Umbilical cord (tissue), 1 donor: ENCODE measurements at regions not wholly inside any gene's neighbourhood (a gene's known extent, or its start where the extent isn't known, plus 50 kb on each side); places are given as distances from the start of the nearest gene placed in this dataset.

ENCODE experiments used
- DNase-seq: peaks from one replicate; pipeline ENCODE4 v3.0.0-alpha.2; 2015; ENCODE audit warnings: low spot score

- DNase-seq = peak; percentile 69
Measured at GRCh38 chr2:150981826-150982225, 279.8 kb downstream of the RBM43 start.

GRCh38 chr2:150978053-150978452, 283.6 kb downstream of the RBM43 start:
- peak; percentile 73 for DNase-seq

- no peak for DNase-seq
Measured at GRCh38 chr2:150977296-150977695, 284.4 kb downstream of the RBM43 start.

GRCh38 chr2:150976604-150977003, 285.1 kb downstream of the RBM43 start:
- DNase-seq = no peak

GRCh38 chr2:150974864-150975263, 286.8 kb downstream of the RBM43 start:
- DNase-seq = no peak

GRCh38 chr2:150974234-150974633, 287.4 kb downstream of the RBM43 start:
- peak; percentile 35 for DNase-seq

GRCh38 chr2:150971910-150972309, 289.8 kb downstream of the RBM43 start:
- no peak for DNase-seq

GRCh38 chr2:150963336-150963735, 298.3 kb downstream of the RBM43 start:
- DNase-seq = no peak

GRCh38 chr2:150955231-150955630, 306.4 kb downstream of the RBM43 start:
- no peak for DNase-seq

- no peak for DNase-seq
Measured at GRCh38 chr2:150946831-150947230, 314.8 kb downstream of the RBM43 start.

GRCh38 chr2:150944315-150944714, 317.3 kb downstream of the RBM43 start:
- DNase-seq = no peak

- no peak for DNase-seq
Measured at GRCh38 chr2:150939087-150939486, 322.6 kb downstream of the RBM43 start.

- DNase-seq = no peak
Measured at GRCh38 chr2:150938527-150938926, 323.1 kb downstream of the RBM43 start.

- DNase-seq = no peak
Measured at GRCh38 chr2:150937030-150937429, 324.6 kb downstream of the RBM43 start.

GRCh38 chr2:150931451-150931850, 330.2 kb downstream of the RBM43 start:
- no peak for DNase-seq

- DNase-seq = no peak
Measured at GRCh38 chr2:150925611-150926010, 336.1 kb downstream of the RBM43 start.

- DNase-seq = no peak
Measured at GRCh38 chr2:150924878-150925277, 336.8 kb downstream of the RBM43 start.

- DNase-seq = no peak
Measured at GRCh38 chr2:150919901-150920300, 341.8 kb downstream of the RBM43 start.

GRCh38 chr2:150917961-150918713, 343.5 kb downstream of the RBM43 start:
- DNase-seq = peak; percentile 61

- DNase-seq = no peak
Measured at GRCh38 chr2:150916467-150917396, 344.9 kb downstream of the RBM43 start.

GRCh38 chr2:150911766-150912280, 349.8 kb downstream of the RBM43 start:
- peak; percentile 66 for DNase-seq

- DNase-seq = no peak
Measured at GRCh38 chr2:150909613-150910012, 352.1 kb downstream of the RBM43 start.
